ENCODE measurements at regions not wholly inside any gene's neighbourhood (a gene's known extent, or its start where the extent isn't known, plus 50 kb on each side); places are given as distances from the start of the nearest gene placed in this dataset.

DNA sequence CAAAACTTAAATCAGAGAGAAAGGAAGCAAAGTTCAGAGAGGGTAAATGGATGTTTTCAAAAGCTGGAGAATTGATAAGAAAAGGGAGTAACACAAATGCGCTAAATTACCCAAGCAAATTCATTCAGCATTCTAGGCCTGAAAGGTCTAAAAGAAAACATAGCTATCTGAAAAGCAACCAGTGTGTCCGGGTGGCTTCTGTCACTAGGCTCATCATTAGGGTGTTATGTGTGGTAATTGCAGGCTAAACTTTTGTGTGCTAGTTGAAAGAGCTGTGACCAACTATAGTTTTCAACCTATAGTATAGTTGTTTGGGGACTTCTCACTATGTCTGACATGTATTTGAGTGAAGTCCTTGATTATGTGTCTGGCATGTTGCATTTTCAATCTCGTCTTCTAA is 839.6 kb upstream of the ZEB2 start:
- no peaks in the 10 kb centered on the region for H3K27me3 ChIP-seq (ENCODE audit: insufficient read depth)
- no peaks in the 10 kb centered on the region for H3K4me1 Mint-ChIP-seq
- no peak overlapping the region for H3K27ac ChIP-seq (ENCODE audit: low read depth)
- no peaks in the 10 kb centered on the region for H3K4me1 ChIP-seq (ENCODE audit: insufficient read depth)
- H3K4me3 ChIP-seq: no peak overlapping the region
- no peaks in the 10 kb centered on the region for H3K27me3 Mint-ChIP-seq (ENCODE audit: insufficient read depth, low read depth, poor library complexity)
- H3F3A ChIP-seq (replicated peaks; ENCODE audit: low read depth): no peaks in the 10 kb centered on the region
- ATAC-seq (no peak), DNase-seq (ENCODE audit: low spot score) (no peak)
- no peak overlapping the region for H3K27ac Mint-ChIP-seq
- no peaks in the 10 kb centered on the region for H3K79me2 ChIP-seq (replicated peaks; ENCODE audit: insufficient read depth)
- TF ChIP-seq POLR2AphosphoS5 (IDR thresholded peaks at IDR 0.05; ENCODE audit: low read depth): no peak
- no peaks in the 10 kb centered on the region for H3K36me3 Mint-ChIP-seq (ENCODE audit: low read depth)
- H3K4me3 Mint-ChIP-seq: no peak overlapping the region
- no peaks in the 10 kb centered on the region for H3K9me3 Mint-ChIP-seq
- no peaks in the 10 kb centered on the region for H3K9me2 ChIP-seq (ENCODE audit: insufficient read depth)
- no peaks in the 10 kb centered on the region for H4K20me1 ChIP-seq (replicated peaks; ENCODE audit: insufficient read depth)
- H2AFZ ChIP-seq: no peak overlapping the region
- H3K4me2 ChIP-seq: no peak overlapping the region
- H3K36me3 ChIP-seq (ENCODE audit: insufficient read depth): no peaks in the 10 kb centered on the region

DNA sequence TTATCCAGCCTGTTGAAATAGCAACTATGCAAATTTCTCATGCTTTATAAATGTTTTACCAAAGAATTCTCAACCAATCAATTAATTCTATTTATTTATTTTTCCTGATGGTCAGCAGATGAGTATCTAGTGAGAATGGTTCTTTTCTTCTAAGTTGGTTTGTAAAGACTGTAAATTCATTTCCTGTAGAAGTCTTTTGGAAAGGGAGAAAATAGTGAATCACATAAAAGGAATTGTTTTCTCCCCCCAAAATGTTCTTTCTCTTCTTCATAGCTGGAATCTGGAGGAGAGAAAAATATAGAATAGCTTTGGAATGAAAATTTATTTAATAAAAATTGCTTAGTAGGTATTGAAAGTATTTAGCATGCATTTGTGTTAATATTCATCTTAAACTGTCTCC is 836.1 kb upstream of the ZEB2 start:
- Histone ChIP-seq H4K20me1 (replicated peaks; ENCODE audit: insufficient read depth) (no peaks in the 10 kb centered on the region), H3K79me2 (replicated peaks; ENCODE audit: insufficient read depth) (no peaks in the 10 kb centered on the region), H3K4me3 (no peak overlapping the region), H3K27me3 (ENCODE audit: insufficient read depth) (no peaks in the 10 kb centered on the region), H3K9me2 (ENCODE audit: insufficient read depth) (no peaks in the 10 kb centered on the region), H3F3A (replicated peaks; ENCODE audit: low read depth) (no peaks in the 10 kb centered on the region), H2AFZ (no peak overlapping the region), H3K27ac (ENCODE audit: low read depth) (no peak overlapping the region), H3K36me3 (ENCODE audit: insufficient read depth) (no peaks in the 10 kb centered on the region), H3K4me1 (ENCODE audit: insufficient read depth) (no peaks in the 10 kb centered on the region), H3K4me2 (no peak overlapping the region)
- Mint-ChIP-seq H3K36me3 (ENCODE audit: low read depth) (no peaks in the 10 kb centered on the region), H3K27ac (no peak overlapping the region), H3K9me3 (no peaks in the 10 kb centered on the region), H3K4me1 (no peaks in the 10 kb centered on the region; the same call in 2 of the 3 replicates), H3K4me3 (no peak overlapping the region), H3K27me3 (ENCODE audit: insufficient read depth, low read depth, poor library complexity) (no peaks in the 10 kb centered on the region)
- no peak for ATAC-seq
- no peak for DNase-seq (ENCODE audit: low spot score)
- TF ChIP-seq, protein P1, sequence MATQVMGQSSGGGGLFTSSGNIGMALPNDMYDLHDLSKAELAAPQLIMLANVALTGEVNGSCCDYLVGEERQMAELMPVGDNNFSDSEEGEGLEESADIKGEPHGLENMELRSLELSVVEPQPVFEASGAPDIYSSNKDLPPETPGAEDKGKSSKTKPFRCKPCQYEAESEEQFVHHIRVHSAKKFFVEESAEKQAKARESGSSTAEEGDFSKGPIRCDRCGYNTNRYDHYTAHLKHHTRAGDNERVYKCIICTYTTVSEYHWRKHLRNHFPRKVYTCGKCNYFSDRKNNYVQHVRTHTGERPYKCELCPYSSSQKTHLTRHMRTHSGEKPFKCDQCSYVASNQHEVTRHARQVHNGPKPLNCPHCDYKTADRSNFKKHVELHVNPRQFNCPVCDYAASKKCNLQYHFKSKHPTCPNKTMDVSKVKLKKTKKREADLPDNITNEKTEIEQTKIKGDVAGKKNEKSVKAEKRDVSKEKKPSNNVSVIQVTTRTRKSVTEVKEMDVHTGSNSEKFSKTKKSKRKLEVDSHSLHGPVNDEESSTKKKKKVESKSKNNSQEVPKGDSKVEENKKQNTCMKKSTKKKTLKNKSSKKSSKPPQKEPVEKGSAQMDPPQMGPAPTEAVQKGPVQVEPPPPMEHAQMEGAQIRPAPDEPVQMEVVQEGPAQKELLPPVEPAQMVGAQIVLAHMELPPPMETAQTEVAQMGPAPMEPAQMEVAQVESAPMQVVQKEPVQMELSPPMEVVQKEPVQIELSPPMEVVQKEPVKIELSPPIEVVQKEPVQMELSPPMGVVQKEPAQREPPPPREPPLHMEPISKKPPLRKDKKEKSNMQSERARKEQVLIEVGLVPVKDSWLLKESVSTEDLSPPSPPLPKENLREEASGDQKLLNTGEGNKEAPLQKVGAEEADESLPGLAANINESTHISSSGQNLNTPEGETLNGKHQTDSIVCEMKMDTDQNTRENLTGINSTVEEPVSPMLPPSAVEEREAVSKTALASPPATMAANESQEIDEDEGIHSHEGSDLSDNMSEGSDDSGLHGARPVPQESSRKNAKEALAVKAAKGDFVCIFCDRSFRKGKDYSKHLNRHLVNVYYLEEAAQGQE (IDR thresholded peaks at IDR 0.05; ENCODE audit: unreplicated experiment): no peak
- TF ChIP-seq EZH2 (IDR thresholded peaks at IDR 0.05; ENCODE audit: low read depth, unreplicated experiment): no peak
- TF ChIP-seq POLR2AphosphoS5 (IDR thresholded peaks at IDR 0.05; ENCODE audit: low read depth): no peak
- no peak for TF ChIP-seq NANOG (IDR thresholded peaks at IDR 0.05; ENCODE audit: borderline replicate concordance)
- TF ChIP-seq EZH2phosphoT487 (IDR thresholded peaks at IDR 0.05; ENCODE audit: unreplicated experiment): no peak
- no peak for TF ChIP-seq CREB1 (CRISPR knock-in tag; IDR thresholded peaks at IDR 0.05; ENCODE audit: low read depth)
- no peak for TF ChIP-seq ZNF331 (CRISPR knock-in tag; IDR thresholded peaks at IDR 0.05; ENCODE audit: low read depth)
- TF ChIP-seq STAT1 (IDR thresholded peaks at IDR 0.05; ENCODE audit: unreplicated experiment): no peak
- TF ChIP-seq, protein P2, sequence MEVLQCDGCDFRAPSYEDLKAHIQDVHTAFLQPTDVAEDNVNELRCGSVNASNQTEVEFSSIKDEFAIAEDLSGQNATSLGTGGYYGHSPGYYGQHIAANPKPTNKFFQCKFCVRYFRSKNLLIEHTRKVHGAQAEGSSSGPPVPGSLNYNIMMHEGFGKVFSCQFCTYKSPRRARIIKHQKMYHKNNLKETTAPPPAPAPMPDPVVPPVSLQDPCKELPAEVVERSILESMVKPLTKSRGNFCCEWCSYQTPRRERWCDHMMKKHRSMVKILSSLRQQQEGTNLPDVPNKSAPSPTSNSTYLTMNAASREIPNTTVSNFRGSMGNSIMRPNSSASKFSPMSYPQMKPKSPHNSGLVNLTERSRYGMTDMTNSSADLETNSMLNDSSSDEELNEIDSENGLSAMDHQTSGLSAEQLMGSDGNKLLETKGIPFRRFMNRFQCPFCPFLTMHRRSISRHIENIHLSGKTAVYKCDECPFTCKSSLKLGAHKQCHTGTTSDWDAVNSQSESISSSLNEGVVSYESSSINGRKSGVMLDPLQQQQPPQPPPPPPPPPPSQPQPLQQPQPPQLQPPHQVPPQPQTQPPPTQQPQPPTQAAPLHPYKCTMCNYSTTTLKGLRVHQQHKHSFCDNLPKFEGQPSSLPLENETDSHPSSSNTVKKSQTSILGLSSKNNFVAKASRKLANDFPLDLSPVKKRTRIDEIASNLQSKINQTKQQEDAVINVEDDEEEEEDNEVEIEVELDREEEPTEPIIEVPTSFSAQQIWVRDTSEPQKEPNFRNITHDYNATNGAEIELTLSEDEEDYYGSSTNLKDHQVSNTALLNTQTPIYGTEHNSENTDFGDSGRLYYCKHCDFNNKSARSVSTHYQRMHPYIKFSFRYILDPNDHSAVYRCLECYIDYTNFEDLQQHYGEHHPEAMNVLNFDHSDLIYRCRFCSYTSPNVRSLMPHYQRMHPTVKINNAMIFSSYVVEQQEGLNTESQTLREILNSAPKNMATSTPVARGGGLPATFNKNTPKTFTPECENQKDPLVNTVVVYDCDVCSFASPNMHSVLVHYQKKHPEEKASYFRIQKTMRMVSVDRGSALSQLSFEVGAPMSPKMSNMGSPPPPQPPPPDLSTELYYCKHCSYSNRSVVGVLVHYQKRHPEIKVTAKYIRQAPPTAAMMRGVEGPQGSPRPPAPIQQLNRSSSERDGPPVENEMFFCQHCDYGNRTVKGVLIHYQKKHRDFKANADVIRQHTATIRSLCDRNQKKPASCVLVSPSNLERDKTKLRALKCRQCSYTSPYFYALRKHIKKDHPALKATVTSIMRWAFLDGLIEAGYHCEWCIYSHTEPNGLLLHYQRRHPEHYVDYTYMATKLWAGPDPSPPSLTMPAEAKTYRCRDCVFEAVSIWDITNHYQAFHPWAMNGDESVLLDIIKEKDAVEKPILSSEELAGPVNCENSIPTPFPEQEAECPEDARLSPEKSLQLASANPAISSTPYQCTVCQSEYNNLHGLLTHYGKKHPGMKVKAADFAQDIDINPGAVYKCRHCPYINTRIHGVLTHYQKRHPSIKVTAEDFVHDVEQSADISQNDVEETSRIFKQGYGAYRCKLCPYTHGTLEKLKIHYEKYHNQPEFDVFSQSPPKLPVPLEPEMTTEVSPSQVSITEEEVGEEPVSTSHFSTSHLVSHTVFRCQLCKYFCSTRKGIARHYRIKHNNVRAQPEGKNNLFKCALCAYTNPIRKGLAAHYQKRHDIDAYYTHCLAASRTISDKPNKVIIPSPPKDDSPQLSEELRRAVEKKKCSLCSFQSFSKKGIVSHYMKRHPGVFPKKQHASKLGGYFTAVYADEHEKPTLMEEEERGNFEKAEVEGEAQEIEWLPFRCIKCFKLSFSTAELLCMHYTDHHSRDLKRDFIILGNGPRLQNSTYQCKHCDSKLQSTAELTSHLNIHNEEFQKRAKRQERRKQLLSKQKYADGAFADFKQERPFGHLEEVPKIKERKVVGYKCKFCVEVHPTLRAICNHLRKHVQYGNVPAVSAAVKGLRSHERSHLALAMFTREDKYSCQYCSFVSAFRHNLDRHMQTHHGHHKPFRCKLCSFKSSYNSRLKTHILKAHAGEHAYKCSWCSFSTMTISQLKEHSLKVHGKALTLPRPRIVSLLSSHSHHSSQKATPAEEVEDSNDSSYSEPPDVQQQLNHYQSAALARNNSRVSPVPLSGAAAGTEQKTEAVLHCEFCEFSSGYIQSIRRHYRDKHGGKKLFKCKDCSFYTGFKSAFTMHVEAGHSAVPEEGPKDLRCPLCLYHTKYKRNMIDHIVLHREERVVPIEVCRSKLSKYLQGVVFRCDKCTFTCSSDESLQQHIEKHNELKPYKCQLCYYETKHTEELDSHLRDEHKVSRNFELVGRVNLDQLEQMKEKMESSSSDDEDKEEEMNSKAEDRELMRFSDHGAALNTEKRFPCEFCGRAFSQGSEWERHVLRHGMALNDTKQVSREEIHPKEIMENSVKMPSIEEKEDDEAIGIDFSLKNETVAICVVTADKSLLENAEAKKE (CRISPR knock-in tag; IDR thresholded peaks at IDR 0.05): no peak
- TF ChIP-seq, protein P3, sequence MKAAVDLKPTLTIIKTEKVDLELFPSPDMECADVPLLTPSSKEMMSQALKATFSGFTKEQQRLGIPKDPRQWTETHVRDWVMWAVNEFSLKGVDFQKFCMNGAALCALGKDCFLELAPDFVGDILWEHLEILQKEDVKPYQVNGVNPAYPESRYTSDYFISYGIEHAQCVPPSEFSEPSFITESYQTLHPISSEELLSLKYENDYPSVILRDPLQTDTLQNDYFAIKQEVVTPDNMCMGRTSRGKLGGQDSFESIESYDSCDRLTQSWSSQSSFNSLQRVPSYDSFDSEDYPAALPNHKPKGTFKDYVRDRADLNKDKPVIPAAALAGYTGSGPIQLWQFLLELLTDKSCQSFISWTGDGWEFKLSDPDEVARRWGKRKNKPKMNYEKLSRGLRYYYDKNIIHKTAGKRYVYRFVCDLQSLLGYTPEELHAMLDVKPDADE (IDR thresholded peaks at IDR 0.05): no peak

Data from GM23338 (cell line).